ENCODE measurements at regions not wholly inside any gene's neighbourhood (a gene's known extent, or its start where the extent isn't known, plus 50 kb on each side); places are given as distances from the start of the nearest gene placed in this dataset.

DNA sequence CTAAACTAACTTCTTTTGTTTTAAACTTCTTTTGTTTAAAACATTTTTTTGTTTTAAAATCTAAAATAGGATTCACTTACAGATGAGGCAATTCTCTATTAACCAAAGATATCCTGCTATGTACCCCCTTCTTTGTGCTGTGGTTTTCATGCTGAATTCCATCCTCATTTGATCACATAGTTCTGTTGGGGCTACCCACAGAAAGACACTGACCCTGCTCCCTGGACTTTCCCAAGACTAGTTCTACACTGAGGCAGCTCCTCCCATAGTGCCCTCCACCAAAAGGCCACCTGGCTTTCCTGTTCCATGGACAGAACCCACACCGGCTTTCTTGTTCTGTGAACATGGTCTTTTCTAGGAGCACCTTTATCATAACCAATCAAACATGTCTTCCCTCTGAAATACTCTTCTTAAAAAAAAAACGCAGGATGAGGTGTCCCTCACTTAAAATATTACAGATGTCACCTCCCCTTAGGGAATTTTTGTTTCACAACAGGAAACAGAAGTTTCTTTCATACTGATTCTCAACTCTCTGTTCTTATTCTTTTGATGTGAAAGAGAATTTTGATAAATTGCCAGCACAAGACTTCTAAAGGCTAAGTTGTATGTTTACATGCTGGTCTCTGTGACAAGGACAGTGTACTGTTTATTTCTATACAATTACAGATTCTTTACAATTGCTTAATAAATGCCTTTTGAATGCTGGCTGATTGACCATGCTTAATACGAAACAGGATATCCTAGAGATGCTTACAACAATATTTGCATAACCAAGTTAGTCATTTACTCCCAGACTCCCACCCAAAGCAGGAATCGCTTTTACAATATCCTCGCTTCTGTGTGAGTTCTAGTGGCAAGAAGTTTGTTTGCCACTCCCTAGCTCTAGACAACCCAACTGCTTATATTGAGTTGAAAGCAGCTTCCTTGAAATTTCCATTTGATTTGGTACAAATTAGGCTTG lies 300.4 kb downstream of the DTWD2 start:
- H3K9me2 ChIP-seq (replicated peaks; ENCODE audit: insufficient read depth, low read length), result no peaks in the 10 kb centered on the region
- no peaks in the 10 kb centered on the region for H3K9me3 ChIP-seq (replicated peaks; ENCODE audit: insufficient read depth, low read length)
- no peaks in the 10 kb centered on the region for H3K4me1 ChIP-seq (ENCODE audit: low read length)
- H3K27me3 ChIP-seq (replicated peaks; ENCODE audit: insufficient read depth, low read length), result no peaks in the 10 kb centered on the region
- H3K36me3 ChIP-seq (replicated peaks; ENCODE audit: insufficient read depth, low read length), result no peaks in the 10 kb centered on the region
- TF ChIP-seq, protein P1, sequence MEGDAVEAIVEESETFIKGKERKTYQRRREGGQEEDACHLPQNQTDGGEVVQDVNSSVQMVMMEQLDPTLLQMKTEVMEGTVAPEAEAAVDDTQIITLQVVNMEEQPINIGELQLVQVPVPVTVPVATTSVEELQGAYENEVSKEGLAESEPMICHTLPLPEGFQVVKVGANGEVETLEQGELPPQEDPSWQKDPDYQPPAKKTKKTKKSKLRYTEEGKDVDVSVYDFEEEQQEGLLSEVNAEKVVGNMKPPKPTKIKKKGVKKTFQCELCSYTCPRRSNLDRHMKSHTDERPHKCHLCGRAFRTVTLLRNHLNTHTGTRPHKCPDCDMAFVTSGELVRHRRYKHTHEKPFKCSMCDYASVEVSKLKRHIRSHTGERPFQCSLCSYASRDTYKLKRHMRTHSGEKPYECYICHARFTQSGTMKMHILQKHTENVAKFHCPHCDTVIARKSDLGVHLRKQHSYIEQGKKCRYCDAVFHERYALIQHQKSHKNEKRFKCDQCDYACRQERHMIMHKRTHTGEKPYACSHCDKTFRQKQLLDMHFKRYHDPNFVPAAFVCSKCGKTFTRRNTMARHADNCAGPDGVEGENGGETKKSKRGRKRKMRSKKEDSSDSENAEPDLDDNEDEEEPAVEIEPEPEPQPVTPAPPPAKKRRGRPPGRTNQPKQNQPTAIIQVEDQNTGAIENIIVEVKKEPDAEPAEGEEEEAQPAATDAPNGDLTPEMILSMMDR (IDR thresholded peaks at IDR 0.05; ENCODE audit: low read length), result no peak
- no peak for TF ChIP-seq EZH2 (optimal IDR thresholded peaks at IDR 0.05; ENCODE audit: low read depth, low read length)
- no peak for TF ChIP-seq EZH2phosphoT487 (IDR thresholded peaks at IDR 0.05; ENCODE audit: low read length)
- H4K20me1 ChIP-seq (ENCODE audit: insufficient read depth, low read length), result no peaks in the 10 kb centered on the region
- H3K4me3 ChIP-seq (ENCODE audit: low read length), result no peak overlapping the region
- H3K4me2 ChIP-seq (ENCODE audit: low read depth, low read length), result no peak overlapping the region
- H3K27ac ChIP-seq (ENCODE audit: low read length), result no peak overlapping the region
- no peaks in the 10 kb centered on the region for H3K79me2 ChIP-seq (ENCODE audit: low read length)
- no peak overlapping the region for H2AFZ ChIP-seq (ENCODE audit: low read length)
- no peaks in the 10 kb centered on the region for H3F3A ChIP-seq (ENCODE audit: insufficient read depth, low read length)
- H3K9ac ChIP-seq (ENCODE audit: low read length), result no peak overlapping the region
- no peak for DNase-seq

DNA sequence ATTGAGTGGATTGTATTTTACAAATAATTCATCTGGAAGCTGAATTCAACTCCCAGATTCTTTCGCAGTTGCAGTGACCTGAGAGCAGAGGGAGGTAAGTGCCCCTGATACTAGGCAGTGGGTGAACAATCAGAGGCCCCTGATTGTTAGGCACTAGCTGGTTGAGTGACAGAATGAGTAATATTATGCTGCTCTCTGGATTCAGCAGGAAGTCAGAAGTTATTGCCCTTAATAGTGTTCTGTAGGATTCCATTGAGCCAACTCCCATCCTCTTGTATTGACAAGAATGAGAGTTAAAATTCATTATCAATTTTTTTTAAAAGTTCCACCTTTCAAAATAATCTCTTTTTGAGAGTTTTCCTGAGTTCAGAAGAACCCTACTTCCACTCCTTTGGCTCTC lies 301.2 kb downstream of the DTWD2 start:
- H3K4me2 ChIP-seq (ENCODE audit: low read depth, low read length), result no peak overlapping the region

DNA sequence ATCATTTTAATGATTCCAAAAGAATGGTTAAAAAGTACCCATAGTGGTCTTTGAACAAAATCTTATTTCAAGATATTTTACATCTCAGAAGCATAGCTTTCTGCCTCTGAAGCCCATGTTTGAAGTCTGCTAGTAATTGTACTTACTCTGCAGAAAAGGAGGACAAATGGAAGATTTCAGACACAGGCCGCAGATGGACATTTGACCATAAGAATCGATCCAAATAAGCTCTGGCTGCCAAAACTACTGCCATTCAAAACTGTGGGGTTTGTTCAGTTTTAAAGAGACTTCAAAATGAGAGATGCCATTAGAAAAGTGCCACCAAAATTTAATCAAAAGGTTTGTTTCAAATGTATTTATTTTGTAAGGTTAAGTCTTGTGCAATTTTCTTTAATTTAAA lies 306.7 kb downstream of the DTWD2 start:
- Histone ChIP-seq H3K4me3 (ENCODE audit: low read length) (no peak overlapping the region), H3K27ac (ENCODE audit: low read length) (no peak overlapping the region), H3K79me2 (ENCODE audit: low read length) (no peaks in the 10 kb centered on the region), H3K9me3 (replicated peaks; ENCODE audit: insufficient read depth, low read length) (no peaks in the 10 kb centered on the region), H3K4me1 (ENCODE audit: low read length) (no peaks in the 10 kb centered on the region), H3K27me3 (replicated peaks; ENCODE audit: insufficient read depth, low read length) (no peaks in the 10 kb centered on the region), H2AFZ (ENCODE audit: low read length) (no peak overlapping the region), H3K36me3 (replicated peaks; ENCODE audit: insufficient read depth, low read length) (no peaks in the 10 kb centered on the region), H3F3A (ENCODE audit: insufficient read depth, low read length) (no peaks in the 10 kb centered on the region; the same call in 1 of the 2 replicates), H3K4me2 (ENCODE audit: low read depth, low read length) (no peak overlapping the region), H3K9me2 (replicated peaks; ENCODE audit: insufficient read depth, low read length) (no peaks in the 10 kb centered on the region), H4K20me1 (ENCODE audit: insufficient read depth, low read length) (no peaks in the 10 kb centered on the region), H3K9ac (ENCODE audit: low read length) (no peak overlapping the region)
- DNase-seq, result no peak
- TF ChIP-seq, protein P1 (IDR thresholded peaks at IDR 0.05; ENCODE audit: low read length), result no peak
- TF ChIP-seq EZH2phosphoT487 (IDR thresholded peaks at IDR 0.05; ENCODE audit: low read length), result no peak
- TF ChIP-seq EZH2 (optimal IDR thresholded peaks at IDR 0.05; ENCODE audit: low read depth, low read length), result no peak

More for the DNA sequence above, 301.2 kb downstream of the DTWD2 start:
- Histone ChIP-seq H3K4me1 (ENCODE audit: low read length) (no peaks in the 10 kb centered on the region), H3K4me3 (ENCODE audit: low read length) (no peak overlapping the region), H3K9ac (ENCODE audit: low read length) (no peak overlapping the region), H3F3A (ENCODE audit: insufficient read depth, low read length) (no peaks in the 10 kb centered on the region), H3K9me2 (replicated peaks; ENCODE audit: insufficient read depth, low read length) (no peaks in the 10 kb centered on the region), H3K27ac (ENCODE audit: low read length) (no peak overlapping the region), H3K27me3 (replicated peaks; ENCODE audit: insufficient read depth, low read length) (no peaks in the 10 kb centered on the region), H4K20me1 (ENCODE audit: insufficient read depth, low read length) (no peaks in the 10 kb centered on the region), H3K79me2 (ENCODE audit: low read length) (no peaks in the 10 kb centered on the region), H2AFZ (ENCODE audit: low read length) (no peak overlapping the region), H3K36me3 (replicated peaks; ENCODE audit: insufficient read depth, low read length) (no peaks in the 10 kb centered on the region), H3K9me3 (replicated peaks; ENCODE audit: insufficient read depth, low read length) (no peaks in the 10 kb centered on the region)
- TF ChIP-seq, protein P1 (IDR thresholded peaks at IDR 0.05; ENCODE audit: low read length), result no peak
- TF ChIP-seq EZH2phosphoT487 (IDR thresholded peaks at IDR 0.05; ENCODE audit: low read length) (no peak), EZH2 (optimal IDR thresholded peaks at IDR 0.05; ENCODE audit: low read depth, low read length) (no peak)
- DNase-seq, result no peak
